GM18505 (cell line): ENCODE measurements at regions not wholly inside any gene's neighbourhood (a gene's known extent, or its start where the extent isn't known, plus 50 kb on each side); places are given as distances from the start of the nearest gene placed in this dataset.

Experiments used
- ATAC-seq: cut with Tn5 transposase; IDR thresholded peaks from one replicate; pipeline ENCODE4 v1.9.1; 2021; ENCODE audit not compliant: unreplicated experiment
- POLR2A ChIP-seq: IDR thresholded peaks from 4 replicates; pipeline ENCODE4 v1.6.1; 2011; ENCODE audit warnings: borderline replicate concordance; ENCODE audit not compliant: insufficient read depth, insufficient read length; ENCODE audit errors: extremely low read depth

GRCh38 chr6:79777713-79778579 lies 146.8 kb downstream of the SH3BGRL2 start:
- peak; percentile 96 for ATAC-seq
- no peak for TF ChIP-seq POLR2A

- ATAC-seq: no peak
- TF ChIP-seq POLR2A: no peak
Measured at GRCh38 chr6:79776076-79776475, 144.9 kb downstream of the SH3BGRL2 start.

- no peak for ATAC-seq
- TF ChIP-seq POLR2A: no peak
Measured at GRCh38 chr6:79775222-79775621, 144.1 kb downstream of the SH3BGRL2 start.

GRCh38 chr6:79764747-79765146 lies 133.6 kb downstream of the SH3BGRL2 start:
- no peak for TF ChIP-seq POLR2A
- ATAC-seq: no peak

GRCh38 chr6:79763301-79763700 lies 132.2 kb downstream of the SH3BGRL2 start:
- TF ChIP-seq POLR2A: no peak
- ATAC-seq: no peak

GRCh38 chr6:79762370-79762769 lies 131.2 kb downstream of the SH3BGRL2 start:
- no peak for TF ChIP-seq POLR2A
- no peak for ATAC-seq

- ATAC-seq: no peak
- TF ChIP-seq POLR2A: no peak
Measured at GRCh38 chr6:79756496-79756895, 125.4 kb downstream of the SH3BGRL2 start.

GRCh38 chr6:79755967-79756366 lies 124.8 kb downstream of the SH3BGRL2 start:
- TF ChIP-seq POLR2A: no peak
- ATAC-seq: no peak
